ENCODE measurements at regions not wholly inside any gene's neighbourhood (a gene's known extent, or its start where the extent isn't known, plus 50 kb on each side); places are given as distances from the start of the nearest gene placed in this dataset.

DNA sequence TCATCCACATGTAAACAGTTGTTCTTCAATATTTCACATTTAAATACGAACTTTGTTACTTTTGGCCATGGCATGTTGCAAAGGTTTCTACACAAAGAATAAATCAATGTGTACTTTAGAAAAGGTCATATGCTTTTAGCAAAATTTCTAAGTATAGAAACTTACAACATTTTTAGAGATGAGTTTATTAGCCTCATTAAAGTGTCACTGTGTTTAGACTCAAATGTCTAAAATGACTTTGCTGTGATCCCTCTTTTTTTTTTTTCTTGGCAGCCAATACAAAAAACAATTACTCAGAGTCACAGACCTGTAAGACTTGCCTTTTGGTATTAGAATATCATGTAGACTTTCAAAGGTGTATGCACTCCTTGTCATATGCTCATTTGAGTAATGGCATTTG lies 349.3 kb upstream of the KIAA1217 start:
- DNase-seq (ENCODE audit: low read depth in 1 of 2, low spot score in 2 of 2), result no peak
- Histone ChIP-seq H3K4ac (replicated peaks; ENCODE audit: insufficient read length, low read depth, low read length) (no peak overlapping the region), H2BK12ac (ENCODE audit: low read depth, low read length) (no peak overlapping the region), H3K4me2 (ENCODE audit: insufficient read depth in 1 of 2, low read depth in 2 of 2, low read length in 2 of 2) (no peak overlapping the region), H4K8ac (ENCODE audit: extremely low read depth, insufficient read depth, low read length) (no peak overlapping the region), H4K91ac (replicated peaks; ENCODE audit: insufficient read length, low read length) (no peak overlapping the region), H3K9ac (replicated peaks in 1 of 4; ENCODE audit: extremely low read depth in 1 of 4, low read depth in 3 of 4, low read length in 3 of 4) (no peak overlapping the region), H2BK15ac (ENCODE audit: low read length) (no peak overlapping the region), H3K79me2 (ENCODE audit: control insufficient read depth in 1 of 2, insufficient read depth in 2 of 2, low read length in 2 of 2) (no peaks in the 10 kb centered on the region), H3K79me1 (ENCODE audit: low read depth, low read length) (no peaks in the 10 kb centered on the region), H3K14ac (ENCODE audit: insufficient read length) (no peak overlapping the region), H2BK120ac (replicated peaks; ENCODE audit: low read depth, low read length) (no peak overlapping the region), H3K27ac (ENCODE audit: low read depth, low read length) (no peak overlapping the region), H2AK5ac (ENCODE audit: low read depth, low read length) (no peak overlapping the region), H3K23ac (ENCODE audit: insufficient read length) (no peak overlapping the region), H4K20me1 (replicated peaks in 1 of 2; ENCODE audit: control insufficient read depth in 1 of 2, insufficient read depth in 2 of 2, low read length in 2 of 2) (no peaks in the 10 kb centered on the region), H3K4me3 (ENCODE audit: extremely low read depth in 1 of 4, insufficient read depth in 2 of 4, low read depth in 3 of 4, low read length in 4 of 4) (no peak overlapping the region), H2BK5ac (ENCODE audit: low read depth, low read length) (no peak overlapping the region), H3K27me3 (replicated peaks in 1 of 4; ENCODE audit: control insufficient read depth in 3 of 4, extremely low read depth in 1 of 4, insufficient read depth in 3 of 4, low read length in 3 of 4) (no peaks in the 10 kb centered on the region), H3K18ac (ENCODE audit: extremely low read depth, low read length) (no peak overlapping the region), H3K36me3 (ENCODE audit: control insufficient read depth in 2 of 4, insufficient read depth in 4 of 4, low read length in 3 of 4) (no peaks in the 10 kb centered on the region), H2AFZ (ENCODE audit: low read length) (no peak overlapping the region), H3K56ac (replicated peaks; ENCODE audit: insufficient read length, low read depth, low read length) (no peak overlapping the region), H3K23me2 (ENCODE audit: low read depth, low read length) (no peaks in the 10 kb centered on the region), H3K4me1 (replicated peaks in 1 of 4; ENCODE audit: control insufficient read depth in 3 of 4, insufficient read depth in 4 of 4, low read length in 3 of 4) (no peaks in the 10 kb centered on the region), H2BK20ac (ENCODE audit: low read length) (no peak overlapping the region), H4K5ac (ENCODE audit: insufficient read length, low read depth, low read length) (no peak overlapping the region), H3K9me3 (ENCODE audit: insufficient read depth in 2 of 2, low read depth in 1 of 2, low read length in 1 of 2) (peaks cover 8 to 15% of the 10 kb centered on the region in 2 experiments; a peak in 3 of 4 replicates)
- ChIA-PET POLR2A (ENCODE audit: partially characterized antibody) (no interaction called here), CTCF (ENCODE audit: partially characterized antibody) (interaction anchor here (0.8 kb wide), 1 partner anchor 73 kb away, joined by 3 read pairs; no protein-coding TSS in a partner anchor)
- 91% methylated on average over 1 of the region's 1 CpG; no CpG with 5 or more reads in 1 of the 2 experiments for WGBS, 2 experiments (ENCODE audit: extremely low coverage in 1 of 2, insufficient coverage in 1 of 2, insufficient read length in 1 of 2, insufficient replicate concordance in 2 of 2, low coverage in 1 of 2, low lambda C conversion rate in 2 of 2, missing lambda C conversion rate in 1 of 2)
- TF ChIP-seq JUND (IDR thresholded peaks at IDR 0.05; ENCODE audit: low read length) (no peak), ASH2L (IDR thresholded peaks at IDR 0.05; ENCODE audit: low read length) (no peak), CHD2 (IDR thresholded peaks at IDR 0.05; ENCODE audit: low read length) (no peak), SRF (IDR thresholded peaks at IDR 0.05; ENCODE audit: low read depth, low read length) (no peak), CBX8 (IDR thresholded peaks at IDR 0.05; ENCODE audit: borderline replicate concordance, low read depth, low read length) (no peak), EGR1 (IDR thresholded peaks at IDR 0.05; ENCODE audit: borderline replicate concordance, low read depth, low read length) (no peak), KDM1A (IDR thresholded peaks at IDR 0.05; ENCODE audit: borderline replicate concordance, low read length) (no peak), TAF1 (IDR thresholded peaks at IDR 0.05; ENCODE audit: low read depth, low read length) (no peak), CHD1 (IDR thresholded peaks at IDR 0.05; ENCODE audit: low read depth, low read length) (no peak), KDM5A (IDR thresholded peaks at IDR 0.05; ENCODE audit: low read length) (no peak), RXRA (IDR thresholded peaks at IDR 0.05; ENCODE audit: insufficient read depth, low read depth, low read length) (no peak)
- TF ChIP-seq, protein P1, sequence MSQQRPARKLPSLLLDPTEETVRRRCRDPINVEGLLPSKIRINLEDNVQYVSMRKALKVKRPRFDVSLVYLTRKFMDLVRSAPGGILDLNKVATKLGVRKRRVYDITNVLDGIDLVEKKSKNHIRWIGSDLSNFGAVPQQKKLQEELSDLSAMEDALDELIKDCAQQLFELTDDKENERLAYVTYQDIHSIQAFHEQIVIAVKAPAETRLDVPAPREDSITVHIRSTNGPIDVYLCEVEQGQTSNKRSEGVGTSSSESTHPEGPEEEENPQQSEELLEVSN (IDR thresholded peaks at IDR 0.05), result no peak
- TF ChIP-seq, protein P2, sequence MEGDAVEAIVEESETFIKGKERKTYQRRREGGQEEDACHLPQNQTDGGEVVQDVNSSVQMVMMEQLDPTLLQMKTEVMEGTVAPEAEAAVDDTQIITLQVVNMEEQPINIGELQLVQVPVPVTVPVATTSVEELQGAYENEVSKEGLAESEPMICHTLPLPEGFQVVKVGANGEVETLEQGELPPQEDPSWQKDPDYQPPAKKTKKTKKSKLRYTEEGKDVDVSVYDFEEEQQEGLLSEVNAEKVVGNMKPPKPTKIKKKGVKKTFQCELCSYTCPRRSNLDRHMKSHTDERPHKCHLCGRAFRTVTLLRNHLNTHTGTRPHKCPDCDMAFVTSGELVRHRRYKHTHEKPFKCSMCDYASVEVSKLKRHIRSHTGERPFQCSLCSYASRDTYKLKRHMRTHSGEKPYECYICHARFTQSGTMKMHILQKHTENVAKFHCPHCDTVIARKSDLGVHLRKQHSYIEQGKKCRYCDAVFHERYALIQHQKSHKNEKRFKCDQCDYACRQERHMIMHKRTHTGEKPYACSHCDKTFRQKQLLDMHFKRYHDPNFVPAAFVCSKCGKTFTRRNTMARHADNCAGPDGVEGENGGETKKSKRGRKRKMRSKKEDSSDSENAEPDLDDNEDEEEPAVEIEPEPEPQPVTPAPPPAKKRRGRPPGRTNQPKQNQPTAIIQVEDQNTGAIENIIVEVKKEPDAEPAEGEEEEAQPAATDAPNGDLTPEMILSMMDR (IDR thresholded peaks at IDR 0.05; ENCODE audit: control extremely low read depth in 1 of 3, insufficient read depth in 1 of 3, low read depth in 1 of 3, low read length in 3 of 3), result no peak
- FAIRE-seq, result no peak
